SK-N-SH (cell line): ENCODE measurements at regions not wholly inside any gene's neighbourhood (a gene's known extent, or its start where the extent isn't known, plus 50 kb on each side); places are given as distances from the start of the nearest gene placed in this dataset.

Source experiments
- CTCF ChIA-PET: fragments of 300-600, 350-600 bp; formaldehyde crosslinking; extraction: SDS; loops from one replicate; lab custom pipeline; 2021; lab: Yijun Ruan, JAX
- POLR2A ChIA-PET: fragments of 350-600 bp; sonication (Branson Sonifier 250); formaldehyde crosslinking; extraction: SDS; loops from one replicate; lab custom pipeline; 2020; ENCODE audit warnings: antibody characterized with exemption, inconsistent platforms; lab: Yijun Ruan, JAX
- DNase-seq: peaks from one replicate; pipeline ENCODE4 v3.0.0; 2012
- H2AFZ ChIP-seq: fragments of 200-600 bp; sonication (generic); 2 replicates; pipeline ENCODE4 v1.8.1; 2016; ENCODE audit warnings: antibody characterized with exemption, mild to moderate bottlenecking, low read depth
- H3F3A ChIP-seq: fragments of 200-600 bp; sonication (generic); replicated peaks from 2 replicates; pipeline ENCODE3; 2016; ENCODE audit warnings: antibody characterized with exemption, mild to moderate bottlenecking; ENCODE audit not compliant: insufficient read depth
- H3K27ac ChIP-seq, 2 experiments: fragments of 200-500 bp in 1 of 2; fragments of 200-600 bp in 1 of 2; sonication (Bioruptor generic) in 1 of 2; sonication (generic), shearing (Covaris generic) in 1 of 2; 2 replicates each; pipeline versions ENCODE4 v1.5.1 to v1.6.1; 2014 to 2016; ENCODE audit warnings: low read depth in 2 of 2, inconsistent platforms in 1 of 2, low read length in 1 of 2, mild to moderate bottlenecking in 1 of 2, mixed read lengths in 1 of 2
- H3K27me3 ChIP-seq: fragments of 200-600 bp; sonication (generic), shearing (Covaris generic); 2 replicates; pipeline ENCODE4 v1.6.1; 2016; ENCODE audit warnings: mixed run types; ENCODE audit not compliant: insufficient read depth
- H3K36me3 ChIP-seq, 2 experiments: fragments of 200-500 bp in 1 of 2; fragments of 200-600 bp in 1 of 2; sonication (Bioruptor generic) in 1 of 2; sonication (generic) in 1 of 2; replicated peaks in 1 of 2; 2 replicates each; pipeline versions ENCODE3 to v1.5.1; 2014 to 2016; ENCODE audit warnings: low read length in 1 of 2, mild to moderate bottlenecking in 1 of 2; ENCODE audit not compliant: insufficient read depth in 2 of 2, control insufficient read depth in 1 of 2
- H3K4me1 ChIP-seq, 2 experiments: fragments of 200-500 bp in 1 of 2; fragments of 200-600 bp in 1 of 2; sonication (Bioruptor generic) in 1 of 2; sonication (generic), shearing (Covaris generic) in 1 of 2; 2 replicates each; pipeline versions ENCODE4 v1.5.1 to v1.6.1; 2014 to 2016; ENCODE audit warnings: low read depth in 1 of 2, low read length in 1 of 2, mixed run types in 1 of 2; ENCODE audit not compliant: insufficient read depth in 2 of 2, control insufficient read depth in 1 of 2
- H3K4me2 ChIP-seq: fragments of 200-600 bp; sonication (generic), shearing (Covaris generic); 2 replicates; pipeline ENCODE4 v1.6.1; 2017; ENCODE audit warnings: mixed run types
- H3K4me3 ChIP-seq, 2 experiments: fragments of 200-500 bp in 1 of 2; fragments of 200-600 bp in 1 of 2; sonication (Bioruptor generic) in 1 of 2; sonication (generic), shearing (Covaris generic) in 1 of 2; 2 replicates each; pipeline versions ENCODE4 v1.5.1 to v1.8.1; 2014 to 2016; ENCODE audit warnings: low read depth in 2 of 2, inconsistent platforms in 1 of 2, low read length in 1 of 2, mild to moderate bottlenecking in 1 of 2, mixed read lengths in 1 of 2, moderate library complexity in 1 of 2
- H3K79me2 ChIP-seq: fragments of 200-600 bp; sonication (generic); 2 replicates; pipeline ENCODE4 v1.8.1; 2017; ENCODE audit warnings: mild to moderate bottlenecking; ENCODE audit not compliant: insufficient read depth
- H3K9ac ChIP-seq: fragments of 200-600 bp; sonication (generic); 2 replicates; pipeline ENCODE4 v1.6.1; 2017; ENCODE audit warnings: mixed run types
- H3K9me2 ChIP-seq: fragments of 200-600 bp; sonication (generic); 2 replicates; pipeline ENCODE4 v1.6.1; 2017; ENCODE audit warnings: mixed run types
- H3K9me3 ChIP-seq: fragments of 200-600 bp; sonication (generic); 2 replicates; pipeline ENCODE4 v1.6.1; 2017; ENCODE audit warnings: mixed run types, mild to moderate bottlenecking, moderate library complexity
- H4K20me1 ChIP-seq: fragments of 200-600 bp; sonication (generic); 2 replicates; pipeline ENCODE4 v1.6.1; 2017; ENCODE audit warnings: mild to moderate bottlenecking, mixed run types; ENCODE audit not compliant: insufficient read depth
- CTCF ChIP-seq: fragments of 200-600 bp; sonication (generic); IDR thresholded peaks from 2 replicates; pipeline ENCODE4 v1.6.1; 2017; ENCODE audit warnings: antibody characterized with exemption, mild to moderate bottlenecking, moderate library complexity
- ELF1 ChIP-seq: IDR thresholded peaks from 2 replicates; pipeline ENCODE4 v1.4.0; 2012
- EZH2phosphoT487 ChIP-seq: fragments of 200-600 bp; sonication (generic); IDR thresholded peaks from 2 replicates; pipeline ENCODE4 v1.6.1; 2017; ENCODE audit warnings: low read depth, mixed run types, mild to moderate bottlenecking, antibody characterized with exemption, moderate library complexity, borderline replicate concordance
- FOSL2 ChIP-seq: IDR thresholded peaks from 2 replicates; pipeline ENCODE4 v1.4.0; 2012; ENCODE audit warnings: low read depth, mild to moderate bottlenecking, moderate library complexity, borderline replicate concordance
- FOXJ3 ChIP-seq: sonication (generic); formaldehyde crosslinking; IDR thresholded peaks from 2 replicates; pipeline ENCODE4 v1.5.1; 2020; ENCODE audit warnings: mild to moderate bottlenecking, missing genetic modification reagents
- FOXM1 ChIP-seq: IDR thresholded peaks from 2 replicates; pipeline ENCODE4 v1.4.0; 2012; ENCODE audit warnings: low read depth, mild to moderate bottlenecking
- GABPA ChIP-seq: IDR thresholded peaks from 2 replicates; pipeline ENCODE4 v1.4.0; 2012; ENCODE audit warnings: low read depth, mild to moderate bottlenecking
- GATA2 ChIP-seq: sonication (generic); formaldehyde crosslinking; IDR thresholded peaks from 2 replicates; pipeline ENCODE4 v1.5.0; 2020; ENCODE audit warnings: mild to moderate bottlenecking, missing genetic modification reagents
- JUND ChIP-seq: IDR thresholded peaks from 2 replicates; pipeline ENCODE4 v1.4.0; 2012
- MAX ChIP-seq: IDR thresholded peaks from 2 replicates; pipeline ENCODE4 v1.4.0; 2012; ENCODE audit warnings: low read depth
- MEF2A ChIP-seq: IDR thresholded peaks from 2 replicates; pipeline ENCODE4 v1.4.0; 2012; ENCODE audit warnings: low read depth, borderline replicate concordance
- MXI1 ChIP-seq: IDR thresholded peaks from 2 replicates; pipeline ENCODE4 v1.6.1; 2012; ENCODE audit warnings: mild to moderate bottlenecking, low read depth, low read length, improper control_type of control experiment
- NRF1 ChIP-seq: IDR thresholded peaks from 2 replicates; pipeline ENCODE4 v1.6.1; 2012; ENCODE audit warnings: low read depth, mild to moderate bottlenecking, low read length
- PBX3 ChIP-seq: IDR thresholded peaks from 2 replicates; pipeline ENCODE4; 2012
- RAD21 ChIP-seq: IDR thresholded peaks from 2 replicates; pipeline ENCODE4 v1.6.1; 2012; ENCODE audit warnings: mild to moderate bottlenecking, low read length
- RCOR1 ChIP-seq: fragments of 150-350 bp; IDR thresholded peaks from 2 replicates; pipeline ENCODE4 v1.6.1; 2017; ENCODE audit warnings: antibody characterized with exemption, low read length
- SIN3A ChIP-seq: IDR thresholded peaks from 2 replicates; pipeline ENCODE4 v1.6.1; 2012; ENCODE audit warnings: low read depth, mild to moderate bottlenecking, low read length, moderate library complexity, borderline replicate concordance
- TCF12 ChIP-seq: IDR thresholded peaks from 2 replicates; pipeline ENCODE4 v1.4.0; 2012
- TEAD4 ChIP-seq: IDR thresholded peaks from 2 replicates; pipeline ENCODE4 v1.4.0; 2012; ENCODE audit warnings: mild to moderate bottlenecking, borderline replicate concordance; ENCODE audit not compliant: insufficient read depth
- USF1 ChIP-seq: IDR thresholded peaks from 2 replicates; pipeline ENCODE4 v1.4.0; 2012; ENCODE audit warnings: low read depth, borderline replicate concordance
- WGBS: methylation state at CpG from one replicate; pipeline ENCODE4 v1.1.6; 2017; ENCODE audit warnings: low lambda C conversion rate; 5-methylcytosine and 5-hydroxymethylcytosine counted together
- TF ChIP-seq, protein P1 (sequence below): IDR thresholded peaks from 2 replicates; pipeline ENCODE4 v1.6.1; 2012; ENCODE audit warnings: mild to moderate bottlenecking, low read depth, low read length, moderate library complexity

GRCh38 chr6:148217921-148218320, 124.7 kb upstream of the SASH1 start:
- Histone ChIP-seq H3K27me3 (no peaks in the 10 kb centered on the region), H3K9me3 (no peaks in the 10 kb centered on the region), H3K36me3 (no peaks in the 10 kb centered on the region), H4K20me1 (no peaks in the 10 kb centered on the region), H3K9ac (no peak overlapping the region), H3K4me2 (no peak overlapping the region), H3K4me1 (peaks cover 0 to 11% of the 10 kb centered on the region in 2 experiments; a peak in 1 of 4 replicates), H3K9me2 (no peaks in the 10 kb centered on the region), H3F3A (peaks cover 6% of the 10 kb centered on the region), H3K4me3 (no peak overlapping the region), H3K79me2 (no peaks in the 10 kb centered on the region), H3K27ac (no peak overlapping the region), H2AFZ (no peak overlapping the region)
- DNase-seq: no peak
- 66% methylated on average over 3 of the region's 3 CpGs for WGBS
- ChIA-PET CTCF (no interaction called here), POLR2A (interaction anchor here (0.6 kb wide), 1 partner anchor 19 kb away, joined by 3 read pairs; no protein-coding TSS in a partner anchor)
- TF ChIP-seq FOXJ3 (CRISPR knock-in tag) (no peak), GATA2 (CRISPR knock-in tag) (no peak), RAD21 (no peak), CTCF (no peak), TEAD4 (no peak), SIN3A (no peak), FOSL2 (no peak), JUND (no peak), MXI1 (no peak), TCF12 (no peak), NRF1 (no peak), RCOR1 (no peak), EZH2phosphoT487 (no peak), PBX3 (no peak)

GRCh38 chr6:148218542-148219258, 123.9 kb upstream of the SASH1 start:
- Histone ChIP-seq H3K27me3 (no peaks in the 10 kb centered on the region), H3K4me2 (no peak overlapping the region), H3K27ac (no peak overlapping the region), H3K36me3 (no peaks in the 10 kb centered on the region), H3K9me2 (no peaks in the 10 kb centered on the region), H3K4me1 (peaks cover 0 to 14% of the 10 kb centered on the region in 2 experiments; a peak in 1 of 4 replicates), H4K20me1 (no peaks in the 10 kb centered on the region), H3K4me3 (no peak overlapping the region), H3K9me3 (no peaks in the 10 kb centered on the region), H3F3A (peaks cover 12% of the 10 kb centered on the region), H3K79me2 (no peaks in the 10 kb centered on the region), H2AFZ (0 out of 2 replicates have a peak overlapping the region, but pooled peaks have one; percentile 63), H3K9ac (no peak overlapping the region)
- no peak for DNase-seq
- POLR2A ChIA-PET: interaction anchor here (0.6 kb wide), 1 partner anchor 20 kb away, joined by 3 read pairs; no protein-coding TSS in a partner anchor
- 86% methylated on average over 2 of the region's 3 CpGs for WGBS
- CTCF ChIA-PET: no interaction called here
- TF ChIP-seq MAX (no peak), RCOR1 (no peak), FOXM1 (no peak), TCF12 (no peak), FOSL2 (no peak), USF1 (no peak), MEF2A (no peak), NRF1 (no peak), GABPA (no peak), ELF1 (no peak)
- TF ChIP-seq, protein P1, sequence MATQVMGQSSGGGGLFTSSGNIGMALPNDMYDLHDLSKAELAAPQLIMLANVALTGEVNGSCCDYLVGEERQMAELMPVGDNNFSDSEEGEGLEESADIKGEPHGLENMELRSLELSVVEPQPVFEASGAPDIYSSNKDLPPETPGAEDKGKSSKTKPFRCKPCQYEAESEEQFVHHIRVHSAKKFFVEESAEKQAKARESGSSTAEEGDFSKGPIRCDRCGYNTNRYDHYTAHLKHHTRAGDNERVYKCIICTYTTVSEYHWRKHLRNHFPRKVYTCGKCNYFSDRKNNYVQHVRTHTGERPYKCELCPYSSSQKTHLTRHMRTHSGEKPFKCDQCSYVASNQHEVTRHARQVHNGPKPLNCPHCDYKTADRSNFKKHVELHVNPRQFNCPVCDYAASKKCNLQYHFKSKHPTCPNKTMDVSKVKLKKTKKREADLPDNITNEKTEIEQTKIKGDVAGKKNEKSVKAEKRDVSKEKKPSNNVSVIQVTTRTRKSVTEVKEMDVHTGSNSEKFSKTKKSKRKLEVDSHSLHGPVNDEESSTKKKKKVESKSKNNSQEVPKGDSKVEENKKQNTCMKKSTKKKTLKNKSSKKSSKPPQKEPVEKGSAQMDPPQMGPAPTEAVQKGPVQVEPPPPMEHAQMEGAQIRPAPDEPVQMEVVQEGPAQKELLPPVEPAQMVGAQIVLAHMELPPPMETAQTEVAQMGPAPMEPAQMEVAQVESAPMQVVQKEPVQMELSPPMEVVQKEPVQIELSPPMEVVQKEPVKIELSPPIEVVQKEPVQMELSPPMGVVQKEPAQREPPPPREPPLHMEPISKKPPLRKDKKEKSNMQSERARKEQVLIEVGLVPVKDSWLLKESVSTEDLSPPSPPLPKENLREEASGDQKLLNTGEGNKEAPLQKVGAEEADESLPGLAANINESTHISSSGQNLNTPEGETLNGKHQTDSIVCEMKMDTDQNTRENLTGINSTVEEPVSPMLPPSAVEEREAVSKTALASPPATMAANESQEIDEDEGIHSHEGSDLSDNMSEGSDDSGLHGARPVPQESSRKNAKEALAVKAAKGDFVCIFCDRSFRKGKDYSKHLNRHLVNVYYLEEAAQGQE: no peak
